ENCODE measurements at regions not wholly inside any gene's neighbourhood (a gene's known extent, or its start where the extent isn't known, plus 50 kb on each side); places are given as distances from the start of the nearest gene placed in this dataset.

DNA sequence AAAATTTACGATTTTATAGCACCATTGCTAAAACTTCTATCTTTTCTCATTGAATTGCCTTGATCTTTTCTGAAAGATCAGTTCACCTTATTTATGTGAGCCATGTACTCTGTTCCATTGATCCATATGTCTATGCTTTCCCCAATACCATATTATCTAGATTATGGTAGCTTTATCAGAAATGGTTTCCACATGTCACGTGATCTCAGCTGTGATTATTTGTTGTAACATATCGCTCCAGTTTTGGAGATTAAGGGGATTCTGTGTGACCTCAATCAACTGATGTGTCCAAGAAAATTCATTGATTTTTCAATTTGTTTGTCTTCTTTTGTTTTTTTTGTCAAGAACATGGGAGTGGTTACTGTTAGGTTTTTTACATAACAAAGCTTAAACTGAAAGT lies 1114.5 kb upstream of the ATXN8OS start (continued):
- TF ChIP-seq, protein P1, sequence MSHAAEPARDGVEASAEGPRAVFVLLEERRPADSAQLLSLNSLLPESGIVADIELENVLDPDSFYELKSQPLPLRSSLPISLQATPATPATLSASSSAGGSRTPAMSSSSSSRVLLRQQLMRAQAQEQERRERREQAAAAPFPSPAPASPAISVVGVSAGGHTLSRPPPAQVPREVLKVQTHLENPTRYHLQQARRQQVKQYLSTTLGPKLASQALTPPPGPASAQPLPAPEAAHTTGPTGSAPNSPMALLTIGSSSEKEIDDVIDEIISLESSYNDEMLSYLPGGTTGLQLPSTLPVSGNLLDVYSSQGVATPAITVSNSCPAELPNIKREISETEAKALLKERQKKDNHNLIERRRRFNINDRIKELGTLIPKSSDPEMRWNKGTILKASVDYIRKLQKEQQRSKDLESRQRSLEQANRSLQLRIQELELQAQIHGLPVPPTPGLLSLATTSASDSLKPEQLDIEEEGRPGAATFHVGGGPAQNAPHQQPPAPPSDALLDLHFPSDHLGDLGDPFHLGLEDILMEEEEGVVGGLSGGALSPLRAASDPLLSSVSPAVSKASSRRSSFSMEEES (CRISPR knock-in tag; IDR thresholded peaks at IDR 0.05), result peak; percentile 79

DNA sequence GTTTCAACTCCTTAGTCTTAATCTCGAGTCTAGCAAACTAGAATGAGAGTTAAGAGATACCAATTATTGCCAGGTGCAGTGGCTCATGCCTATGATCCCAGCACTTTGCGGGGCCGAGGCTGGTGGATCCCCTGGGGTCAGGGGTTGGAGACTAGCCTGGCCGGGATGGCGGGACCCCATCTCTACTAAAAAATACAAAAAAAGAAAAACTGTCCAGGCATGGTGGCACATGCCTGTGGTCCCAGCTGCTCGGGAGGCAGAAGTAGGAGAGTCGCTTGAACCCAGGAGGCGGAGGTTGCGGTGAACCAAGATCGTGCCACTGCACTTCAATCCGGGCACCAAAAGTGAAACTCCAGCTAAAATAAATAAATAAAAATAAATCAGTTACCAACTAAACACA lies 1119.5 kb upstream of the ATXN8OS start:
- Histone ChIP-seq H3K4me2 (ENCODE audit: insufficient read depth, low read length) (no peak overlapping the region), H3K9ac (ENCODE audit: insufficient read depth in 1 of 2, low read depth in 2 of 2, low read length in 2 of 2) (no peak overlapping the region), H3K4me3 (no peak overlapping the region), H3K9me1 (ENCODE audit: control insufficient read depth, insufficient read depth, low read length) (no peaks in the 10 kb centered on the region), H2AFZ (ENCODE audit: low read depth, low read length) (no peak overlapping the region), H4K20me1 (replicated peaks; ENCODE audit: control insufficient read depth, insufficient read depth, low read length) (no peaks in the 10 kb centered on the region), H3K4me1 (replicated peaks in 1 of 2; ENCODE audit: control insufficient read depth in 2 of 2, insufficient read depth in 2 of 2, low read length in 2 of 2) (peaks cover 0 to 5% of the 10 kb centered on the region in 2 experiments; a peak in 1 of 5 replicates), H3K27ac (ENCODE audit: extremely low read depth, low read depth, low read length) (no peak overlapping the region), H3K27me3 (ENCODE audit: control insufficient read depth in 2 of 2, insufficient read depth in 2 of 2, low read length in 2 of 2) (no peaks in the 10 kb centered on the region), H3K79me2 (ENCODE audit: control insufficient read depth, insufficient read depth, low read length) (no peaks in the 10 kb centered on the region), H3K36me3 (ENCODE audit: control insufficient read depth, insufficient read depth, low read length) (no peaks in the 10 kb centered on the region), H3K9me3 (replicated peaks; ENCODE audit: control insufficient read depth, insufficient read depth, low read depth, low read length) (no peaks in the 10 kb centered on the region)
- DNase-seq (ENCODE audit: extremely low read depth in 1 of 4, low spot score in 3 of 4), result no peak
- in situ Hi-C loops (cut with MboI) (no loop called here), intact Hi-C loops (cut with micrococcal nuclease) (no loop called here)
- 21% methylated on average over 9 of the region's 11 CpGs for WGBS (ENCODE audit: insufficient coverage, low coverage, missing lambda C conversion rate)
- FAIRE-seq, result no peak
- POLR2A ChIA-PET, result no interaction called here
- no TSS peak for BruUV-seq (replicated peaks)
- CTCF ChIA-PET (ENCODE audit: low intra/inter-chr PET ratio), result no interaction called here
- no peak for ATAC-seq
- TF ChIP-seq ZNF24 (IDR thresholded peaks at IDR 0.05) (no peak), NBN (IDR thresholded peaks at IDR 0.05; ENCODE audit: low read depth) (no peak), ZNF121 (CRISPR knock-in tag; conservative IDR thresholded peaks at IDR 0.05) (no peak), RCOR1 (IDR thresholded peaks at IDR 0.05; ENCODE audit: borderline replicate concordance in 1 of 2, low read depth in 2 of 2, low read length in 2 of 2) (no peak), CREB1 (IDR thresholded peaks at IDR 0.05) (no peak), CREB1 (CRISPR knock-in tag; IDR thresholded peaks at IDR 0.05) (no peak), SAP30 (IDR thresholded peaks at IDR 0.05; ENCODE audit: borderline replicate concordance, insufficient read depth, low read depth, low read length, poor library complexity, severe bottlenecking) (no peak), SRSF7 (optimal IDR thresholded peaks at IDR 0.05; ENCODE audit: low read depth, low read length) (no peak), HCFC1 (IDR thresholded peaks at IDR 0.05; ENCODE audit: low read depth, low read length) (no peak)
- TF ChIP-seq, protein P2, sequence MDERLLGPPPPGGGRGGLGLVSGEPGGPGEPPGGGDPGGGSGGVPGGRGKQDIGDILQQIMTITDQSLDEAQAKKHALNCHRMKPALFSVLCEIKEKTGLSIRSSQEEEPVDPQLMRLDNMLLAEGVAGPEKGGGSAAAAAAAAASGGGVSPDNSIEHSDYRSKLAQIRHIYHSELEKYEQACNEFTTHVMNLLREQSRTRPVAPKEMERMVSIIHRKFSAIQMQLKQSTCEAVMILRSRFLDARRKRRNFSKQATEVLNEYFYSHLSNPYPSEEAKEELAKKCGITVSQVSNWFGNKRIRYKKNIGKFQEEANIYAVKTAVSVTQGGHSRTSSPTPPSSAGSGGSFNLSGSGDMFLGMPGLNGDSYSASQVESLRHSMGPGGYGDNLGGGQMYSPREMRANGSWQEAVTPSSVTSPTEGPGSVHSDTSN (CRISPR knock-in tag; IDR thresholded peaks at IDR 0.05; ENCODE audit: low read depth), result no peak
- TF ChIP-seq, protein P2 (tag; conservative IDR thresholded peaks at IDR 0.05; ENCODE audit: low read depth), result no peak
- TF ChIP-seq, protein P3, sequence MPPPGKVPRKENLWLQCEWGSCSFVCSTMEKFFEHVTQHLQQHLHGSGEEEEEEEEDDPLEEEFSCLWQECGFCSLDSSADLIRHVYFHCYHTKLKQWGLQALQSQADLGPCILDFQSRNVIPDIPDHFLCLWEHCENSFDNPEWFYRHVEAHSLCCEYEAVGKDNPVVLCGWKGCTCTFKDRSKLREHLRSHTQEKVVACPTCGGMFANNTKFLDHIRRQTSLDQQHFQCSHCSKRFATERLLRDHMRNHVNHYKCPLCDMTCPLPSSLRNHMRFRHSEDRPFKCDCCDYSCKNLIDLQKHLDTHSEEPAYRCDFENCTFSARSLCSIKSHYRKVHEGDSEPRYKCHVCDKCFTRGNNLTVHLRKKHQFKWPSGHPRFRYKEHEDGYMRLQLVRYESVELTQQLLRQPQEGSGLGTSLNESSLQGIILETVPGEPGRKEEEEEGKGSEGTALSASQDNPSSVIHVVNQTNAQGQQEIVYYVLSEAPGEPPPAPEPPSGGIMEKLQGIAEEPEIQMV (tag; conservative IDR thresholded peaks at IDR 0.05; ENCODE audit: low read depth), result no peak

Measured in K562 (cell line).